Daoy (cell line): ENCODE measurements at regions not wholly inside any gene's neighbourhood (a gene's known extent, or its start where the extent isn't known, plus 50 kb on each side); places are given as distances from the start of the nearest gene placed in this dataset.

ENCODE experiments used
- DNase-seq: peaks from one replicate; pipeline ENCODE4 v3.0.0-alpha.2; 2015; ENCODE audit warnings: low read depth

GRCh38 chr21:16013570-16013969 is 283.8 kb downstream of the USP25 start:
- DNase-seq, result no peak

GRCh38 chr21:16020878-16021277 is 291.1 kb downstream of the USP25 start:
- no peak for DNase-seq

- DNase-seq, result no peak
Observed at GRCh38 chr21:16022116-16022515, 292.3 kb downstream of the USP25 start.

GRCh38 chr21:16022921-16023320 is 293.1 kb downstream of the USP25 start:
- no peak for DNase-seq

DNA sequence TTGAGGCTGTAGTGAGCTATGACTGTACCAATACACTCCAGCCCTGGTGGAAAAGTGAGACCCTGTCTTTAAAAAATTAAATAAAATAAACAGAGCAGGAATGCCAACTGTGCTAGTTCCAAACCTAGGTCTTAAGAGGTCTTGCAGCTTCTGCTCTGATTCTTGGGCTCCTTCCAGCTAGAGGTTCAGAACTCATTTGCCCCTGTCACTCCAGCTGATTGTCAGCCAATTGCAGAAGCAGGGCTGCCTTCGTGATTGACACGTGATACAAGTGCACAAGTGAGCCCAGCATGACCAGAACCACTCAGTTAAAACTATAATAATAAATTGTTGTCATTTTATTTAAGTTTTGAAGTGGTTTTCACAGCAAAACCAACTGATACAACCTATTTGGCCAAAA is 298.4 kb downstream of the USP25 start:
- DNase-seq, result no peak

GRCh38 chr21:16028941-16029464 is 299.2 kb downstream of the USP25 start:
- no peak for DNase-seq

GRCh38 chr21:16033193-16033592 is 303.4 kb downstream of the USP25 start:
- no peak for DNase-seq

GRCh38 chr21:16034446-16035190 is 304.8 kb downstream of the USP25 start:
- no peak for DNase-seq

GRCh38 chr21:16037421-16037955 is 307.7 kb downstream of the USP25 start:
- DNase-seq, result no peak

GRCh38 chr21:16040601-16041000 is 310.8 kb downstream of the USP25 start:
- DNase-seq, result no peak

- no peak for DNase-seq
Observed at GRCh38 chr21:16044676-16045075, 314.9 kb downstream of the USP25 start.

- no peak for DNase-seq
Observed at GRCh38 chr21:16046656-16047330, 317.0 kb downstream of the USP25 start.

DNA sequence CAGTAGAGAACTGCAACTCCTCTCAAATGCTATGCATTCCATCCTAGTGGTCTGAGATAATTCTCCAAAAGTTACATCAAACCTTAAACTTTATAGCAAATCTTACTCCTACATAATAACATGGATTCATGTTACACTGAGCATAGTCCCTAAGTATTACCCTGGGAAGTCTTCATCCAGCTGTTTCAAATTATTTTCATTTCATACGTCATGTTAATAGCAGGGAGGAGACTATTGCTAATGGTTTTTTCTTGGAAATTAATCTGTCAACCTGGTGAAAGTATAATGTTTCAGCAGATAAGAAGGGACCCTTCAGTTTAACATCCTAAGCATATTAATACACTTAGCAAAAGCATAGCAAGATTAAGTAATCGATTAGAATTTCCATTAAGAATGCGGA is 318.1 kb downstream of the USP25 start:
- no peak for DNase-seq

DNA sequence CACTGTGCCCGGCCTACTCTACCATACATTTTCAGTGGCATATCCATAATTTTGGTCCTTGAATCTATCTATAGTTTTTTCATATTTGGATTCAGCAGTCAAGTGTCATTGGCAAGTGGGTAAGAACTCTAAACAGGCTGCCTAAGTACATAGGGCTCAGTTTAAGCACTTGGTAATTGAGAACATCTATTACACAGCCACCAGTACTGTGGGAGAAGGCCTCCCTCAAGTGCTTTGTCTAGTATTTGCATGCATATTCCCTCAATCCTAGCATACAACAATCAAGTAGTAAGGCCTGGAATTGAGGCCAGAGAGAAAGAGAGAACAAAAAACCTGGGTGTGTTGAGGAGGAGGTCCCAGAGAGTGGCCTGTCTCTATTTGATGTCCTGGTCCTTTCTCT is 325.2 kb downstream of the USP25 start:
- no peak for DNase-seq

DNA sequence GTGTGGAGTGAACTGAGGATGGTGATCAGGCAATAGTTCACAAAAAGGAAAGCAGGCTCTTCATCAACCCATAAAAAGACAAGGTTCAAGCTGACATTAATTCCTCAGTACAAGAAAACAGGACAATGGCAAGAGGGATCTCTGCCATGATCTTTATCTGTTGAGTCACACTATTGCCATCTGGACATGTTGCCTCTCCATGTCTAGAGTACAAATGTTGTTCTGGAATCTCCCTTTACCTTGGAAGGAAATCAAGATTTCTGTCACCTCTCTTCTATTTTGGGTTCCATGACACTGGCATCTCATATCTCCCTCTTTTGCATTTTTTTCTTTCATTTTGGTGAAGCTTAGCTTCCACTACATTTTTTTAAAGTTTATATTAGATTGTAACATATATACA is 329.1 kb downstream of the USP25 start:
- DNase-seq, result no peak

GRCh38 chr21:16059981-16060380 is 330.2 kb downstream of the USP25 start:
- DNase-seq, result no peak

- DNase-seq, result no peak
Observed at GRCh38 chr21:16061194-16061593, 331.4 kb downstream of the USP25 start.

DNA sequence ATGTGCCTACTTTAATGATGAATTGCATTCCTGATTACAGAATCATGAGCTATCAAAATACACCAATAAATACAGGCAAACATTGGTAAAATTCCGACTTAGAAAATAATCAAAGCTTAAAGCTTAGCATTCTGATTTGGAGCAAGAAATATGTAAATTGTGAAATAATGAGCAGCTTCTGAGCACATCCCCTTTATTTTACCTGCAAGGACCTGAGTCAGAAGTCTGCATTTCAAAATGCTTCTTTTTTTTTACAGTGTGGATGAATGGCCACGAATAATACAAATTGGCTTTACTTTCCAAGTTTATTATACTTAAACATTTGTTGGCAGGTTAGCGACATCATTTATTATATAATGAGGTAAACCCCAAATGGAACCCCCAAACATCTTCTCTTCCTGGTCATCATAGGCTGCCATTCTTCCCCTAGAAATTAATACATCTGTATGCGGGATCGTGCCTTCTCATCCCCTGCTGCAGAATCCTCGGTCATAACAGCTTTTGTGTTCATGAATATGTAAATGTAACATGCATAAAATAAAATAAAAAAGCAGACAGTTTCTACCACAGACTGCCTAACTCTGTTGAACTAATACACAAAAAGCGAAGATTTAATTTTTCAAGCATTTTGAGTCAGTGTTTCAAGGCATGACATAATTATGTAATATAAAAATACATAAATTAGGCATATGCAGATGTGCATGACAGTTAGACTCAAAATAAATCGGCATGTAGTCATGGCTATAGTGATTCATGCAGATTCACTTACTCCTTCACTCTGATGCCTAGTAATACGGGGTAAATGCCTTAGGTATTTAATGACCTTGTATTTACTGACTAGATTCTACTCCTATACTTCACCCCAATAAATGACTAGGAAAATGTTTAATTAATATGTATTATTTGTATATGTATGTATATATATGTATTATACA is 339.7 kb downstream of the USP25 start:
- no peak for DNase-seq

DNA sequence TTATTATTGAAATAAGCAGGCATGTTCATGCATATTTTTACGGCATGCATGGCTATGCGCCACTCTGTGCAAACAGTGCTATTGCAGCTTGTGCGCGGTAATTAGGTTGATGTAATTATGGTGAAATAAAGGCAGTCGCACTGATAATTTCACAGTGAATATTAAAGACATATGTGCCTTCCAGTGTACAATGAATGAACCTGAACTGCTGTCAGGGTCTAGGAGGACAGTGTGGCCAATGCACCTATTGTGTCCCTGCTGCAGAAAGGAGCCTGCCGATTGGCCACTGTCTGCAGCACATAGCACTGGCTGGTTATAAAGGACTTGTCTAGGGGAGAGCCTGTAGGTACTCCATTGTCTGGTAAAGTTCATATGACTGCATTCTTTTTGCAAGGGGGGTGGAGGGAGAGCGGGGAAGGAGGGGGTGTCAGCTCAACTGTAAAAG is 340.4 kb downstream of the USP25 start:
- DNase-seq, result no peak

DNA sequence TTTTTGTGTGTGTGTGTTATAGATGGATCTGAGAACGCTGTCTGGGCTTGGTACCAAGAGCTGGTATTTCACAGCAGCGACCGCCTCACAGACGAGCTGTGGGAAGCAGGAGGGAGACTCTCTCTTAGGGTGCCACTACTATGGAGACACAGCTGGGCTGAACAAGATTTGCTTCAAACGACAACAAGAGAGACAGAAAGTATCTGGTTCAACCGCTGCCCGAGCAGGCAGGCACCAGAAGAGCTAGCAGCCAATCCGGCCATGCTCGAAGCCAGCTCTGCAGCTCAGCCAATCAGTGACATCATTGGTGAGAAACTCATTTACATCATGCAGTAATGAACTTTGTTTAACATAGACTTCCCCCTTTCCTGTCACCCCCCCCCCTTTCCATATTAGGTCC is 341.3 kb downstream of the USP25 start:
- DNase-seq, result peak; percentile 23

DNA sequence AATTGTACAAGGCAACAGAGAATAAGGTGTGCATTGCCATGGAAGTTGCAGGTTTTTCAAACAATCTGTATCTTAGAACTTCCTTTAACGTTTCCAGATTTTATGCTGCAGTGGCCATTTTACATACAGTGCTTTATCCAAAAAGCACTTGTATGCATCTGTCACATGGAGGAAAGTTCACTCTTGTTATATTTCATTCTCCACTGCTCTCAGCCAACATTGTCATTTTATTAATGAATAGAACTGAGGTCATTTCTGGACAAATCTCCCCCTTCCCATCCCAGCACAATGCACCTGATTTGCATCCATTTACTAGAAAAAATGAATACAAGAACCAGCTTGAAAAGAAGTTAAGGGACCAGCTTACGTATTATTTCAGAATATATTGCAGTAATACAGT is 342.0 kb downstream of the USP25 start:
- no peak for DNase-seq

DNA sequence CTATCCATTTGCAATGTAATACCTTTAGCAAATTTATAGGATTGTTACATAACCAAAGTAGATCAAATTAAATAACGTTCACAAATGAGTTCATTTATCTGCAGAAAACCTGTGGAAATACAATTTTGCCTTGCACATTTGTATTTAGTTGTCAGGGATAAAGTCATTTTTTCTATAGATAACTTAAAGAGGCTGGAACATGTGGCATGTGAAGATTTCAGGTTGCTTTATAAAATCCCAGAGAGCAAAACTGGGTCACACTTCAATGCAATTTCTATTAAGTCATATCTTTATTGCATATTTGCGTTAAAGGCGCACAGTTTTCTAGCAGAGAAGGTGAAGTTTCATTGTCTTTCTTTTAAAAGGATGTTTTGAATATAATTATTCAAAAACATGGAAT is 342.4 kb downstream of the USP25 start:
- DNase-seq, result no peak
